ENCODE measurements at regions not wholly inside any gene's neighbourhood (a gene's known extent, or its start where the extent isn't known, plus 50 kb on each side); places are given as distances from the start of the nearest gene placed in this dataset.
"Not testable (repeated sequence)": the region's sequence is repeated elsewhere in the genome, so short reads cannot be mapped to it uniquely, and the experiment has no call there.

DNA sequence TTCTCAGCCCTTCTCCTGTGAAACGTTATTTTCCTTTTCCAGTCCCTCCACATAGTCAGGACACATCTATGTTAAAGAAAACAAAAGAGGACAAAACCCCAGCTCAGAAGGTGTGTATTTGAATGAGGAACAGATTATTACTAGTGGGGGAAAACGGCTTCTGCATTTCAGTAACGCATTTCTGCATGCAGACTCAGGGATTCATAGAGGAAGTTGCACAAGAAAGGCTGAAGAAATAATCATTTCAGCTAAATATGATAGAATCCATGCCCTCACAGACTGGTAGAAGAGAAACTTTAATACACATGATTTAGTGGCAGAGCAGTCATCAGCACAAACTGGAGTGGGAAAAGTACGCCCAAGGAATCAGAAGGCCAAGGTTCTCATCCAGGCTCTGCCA, 270.8 kb upstream of the FGF13 start:
- Histone ChIP-seq H3K4me3 (ENCODE audit: low read depth in 1 of 2, low read length in 2 of 2) (no peak overlapping the region), H3K27ac (ENCODE audit: low read depth, low read length) (no peak overlapping the region), H3K36me3 (ENCODE audit: insufficient read depth, low read length) (no peaks in the 10 kb centered on the region), H3K9ac (ENCODE audit: low read length) (no peak overlapping the region), H3K9me3 (ENCODE audit: low read length) (no peaks in the 10 kb centered on the region), H3K27me3 (ENCODE audit: control insufficient read depth in 1 of 2, insufficient read depth in 2 of 2, low read length in 2 of 2) (no peaks in the 10 kb centered on the region), H3K4me1 (ENCODE audit: insufficient read depth, low read length) (no peaks in the 10 kb centered on the region)

DNA sequence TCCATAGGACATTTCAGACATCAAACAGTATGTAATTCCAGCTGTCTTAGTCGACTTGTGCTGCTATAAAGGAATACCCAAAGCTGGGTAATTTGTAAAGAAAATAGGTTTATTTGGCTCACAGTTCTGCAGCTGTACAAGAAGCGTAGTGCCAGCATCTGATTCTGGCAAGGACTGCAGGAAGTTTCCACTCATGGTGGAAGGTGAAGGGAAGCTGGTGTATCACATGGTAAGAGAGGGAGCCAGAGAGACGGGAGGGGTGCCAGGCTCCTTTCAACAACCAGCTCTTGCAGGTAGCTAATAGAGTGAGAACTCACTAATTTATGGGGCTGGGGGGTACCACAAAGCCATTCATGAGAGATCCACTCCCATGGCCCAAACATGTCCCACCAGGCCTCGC, 253.0 kb upstream of the FGF13 start:
- no peaks in the 10 kb centered on the region for H3K27me3 ChIP-seq (ENCODE audit: control insufficient read depth in 1 of 2, insufficient read depth in 2 of 2, low read length in 2 of 2)

DNA sequence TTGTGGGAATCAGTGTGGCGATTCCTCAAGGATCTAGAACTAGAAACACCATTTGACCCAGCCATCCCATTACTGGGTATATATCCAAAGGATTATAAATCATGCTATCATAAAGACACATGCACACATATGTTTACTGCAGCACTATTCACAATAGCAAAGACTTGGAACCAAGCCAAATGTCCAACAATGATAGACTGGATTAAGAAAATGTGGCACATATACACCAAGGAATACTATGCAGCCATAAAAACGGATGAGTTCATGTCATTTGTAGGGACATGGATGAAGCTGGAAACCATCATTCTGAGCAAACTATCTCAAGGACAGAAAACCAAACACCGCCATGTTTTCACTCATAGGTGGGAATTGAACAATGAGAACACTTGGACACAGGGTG, 250.9 kb upstream of the FGF13 start:
- H3K27ac ChIP-seq (ENCODE audit: low read depth, low read length); H3K9ac ChIP-seq (ENCODE audit: low read length); H3K36me3 ChIP-seq (ENCODE audit: insufficient read depth, low read length); H3K27me3 ChIP-seq (ENCODE audit: control insufficient read depth in 1 of 2, insufficient read depth in 2 of 2, low read length in 2 of 2); H3K9me3 ChIP-seq (ENCODE audit: low read length); H3K4me3 ChIP-seq (ENCODE audit: low read depth in 1 of 2, low read length in 2 of 2); H3K4me1 ChIP-seq (ENCODE audit: insufficient read depth, low read length): not testable (repeated sequence)

More for the DNA sequence above, 253.0 kb upstream of the FGF13 start:
- Histone ChIP-seq H3K9me3 (ENCODE audit: low read length) (no peaks in the 10 kb centered on the region), H3K27ac (ENCODE audit: low read depth, low read length) (no peak overlapping the region), H3K4me3 (ENCODE audit: low read depth in 1 of 2, low read length in 2 of 2) (no peak overlapping the region), H3K4me1 (ENCODE audit: insufficient read depth, low read length) (no peaks in the 10 kb centered on the region), H3K9ac (ENCODE audit: low read length) (no peak overlapping the region), H3K36me3 (ENCODE audit: insufficient read depth, low read length) (no peaks in the 10 kb centered on the region)

DNA sequence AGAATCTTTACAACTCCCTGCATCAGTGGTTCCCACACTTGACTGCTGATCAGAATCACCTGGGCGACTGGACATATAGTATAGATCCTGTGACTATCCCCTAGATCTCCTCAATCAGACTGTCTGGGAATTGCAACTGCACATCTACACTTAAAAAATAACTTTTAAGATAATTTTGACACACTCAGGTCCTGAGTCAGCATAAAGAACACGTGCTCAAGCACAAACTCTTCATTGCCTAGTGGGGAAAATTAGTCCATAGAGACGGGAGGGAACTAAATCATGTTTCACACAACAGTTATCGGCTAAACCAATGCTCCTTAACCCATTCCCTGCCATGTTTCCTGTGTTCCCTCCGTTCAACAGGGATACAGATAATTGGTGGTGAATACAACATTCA, 243.5 kb upstream of the FGF13 start:
- Histone ChIP-seq H3K27ac (ENCODE audit: low read depth, low read length) (no peak overlapping the region), H3K27me3 (ENCODE audit: control insufficient read depth in 1 of 2, insufficient read depth in 2 of 2, low read length in 2 of 2) (no peaks in the 10 kb centered on the region), H3K9ac (ENCODE audit: low read length) (no peak overlapping the region), H3K4me1 (ENCODE audit: insufficient read depth, low read length) (no peaks in the 10 kb centered on the region), H3K36me3 (ENCODE audit: insufficient read depth, low read length) (no peaks in the 10 kb centered on the region), H3K4me3 (ENCODE audit: low read depth in 1 of 2, low read length in 2 of 2) (no peak overlapping the region), H3K9me3 (ENCODE audit: low read length) (no peaks in the 10 kb centered on the region)

DNA sequence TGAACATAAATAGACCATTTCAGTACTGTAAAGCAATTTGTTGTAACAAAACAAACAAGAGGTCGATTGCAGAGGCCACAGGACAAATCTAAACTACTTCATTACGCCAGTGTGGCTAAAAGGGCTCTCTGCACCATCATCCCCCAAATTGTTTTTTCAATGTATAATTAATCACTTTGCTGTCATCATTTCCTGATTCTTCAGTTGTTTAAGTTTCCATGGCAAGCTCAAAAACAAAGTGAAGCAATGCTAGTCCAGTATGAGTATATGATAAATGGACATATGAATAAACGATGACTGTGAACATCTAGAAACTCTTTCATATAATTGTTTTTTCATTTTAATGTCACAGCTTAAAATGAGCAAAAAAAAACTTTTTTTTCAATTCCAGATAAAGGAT, 235.4 kb upstream of the FGF13 start:
- no peak overlapping the region for H3K9ac ChIP-seq (ENCODE audit: low read length)
- no peak overlapping the region for H3K4me3 ChIP-seq (ENCODE audit: low read depth in 1 of 2, low read length in 2 of 2)
- no peaks in the 10 kb centered on the region for H3K27me3 ChIP-seq (ENCODE audit: control insufficient read depth in 1 of 2, insufficient read depth in 2 of 2, low read length in 2 of 2)
- no peaks in the 10 kb centered on the region for H3K9me3 ChIP-seq (ENCODE audit: low read length)
- no peaks in the 10 kb centered on the region for H3K36me3 ChIP-seq (ENCODE audit: insufficient read depth, low read length)
- no peaks in the 10 kb centered on the region for H3K4me1 ChIP-seq (ENCODE audit: insufficient read depth, low read length)
- no peak overlapping the region for H3K27ac ChIP-seq (ENCODE audit: low read depth, low read length)

DNA sequence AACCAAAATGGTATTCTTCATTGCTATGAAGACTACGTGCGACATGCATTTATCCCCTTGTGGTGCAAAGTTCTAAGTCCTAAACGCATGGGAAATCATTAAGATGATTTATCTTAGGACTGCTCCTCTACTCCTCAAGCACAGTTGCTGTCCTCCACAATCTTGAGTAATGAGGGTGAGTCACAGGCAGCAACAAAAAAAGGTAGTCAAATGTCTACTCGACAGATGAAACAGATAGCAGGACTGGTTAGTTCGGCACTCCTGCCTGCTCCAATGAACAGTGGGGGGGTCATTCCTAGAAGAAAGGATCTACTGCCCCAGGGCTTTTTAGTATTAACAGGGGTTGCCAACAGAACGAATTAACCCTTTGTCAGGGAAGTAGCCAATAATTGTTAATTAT, 233.7 kb upstream of the FGF13 start:
- Histone ChIP-seq H3K36me3 (ENCODE audit: insufficient read depth, low read length) (no peaks in the 10 kb centered on the region), H3K27me3 (ENCODE audit: control insufficient read depth in 1 of 2, insufficient read depth in 2 of 2, low read length in 2 of 2) (no peaks in the 10 kb centered on the region), H3K27ac (ENCODE audit: low read depth, low read length) (no peak overlapping the region), H3K9me3 (ENCODE audit: low read length) (no peaks in the 10 kb centered on the region), H3K4me3 (ENCODE audit: low read depth in 1 of 2, low read length in 2 of 2) (no peak overlapping the region), H3K4me1 (ENCODE audit: insufficient read depth, low read length) (no peaks in the 10 kb centered on the region), H3K9ac (ENCODE audit: low read length) (no peak overlapping the region)

DNA sequence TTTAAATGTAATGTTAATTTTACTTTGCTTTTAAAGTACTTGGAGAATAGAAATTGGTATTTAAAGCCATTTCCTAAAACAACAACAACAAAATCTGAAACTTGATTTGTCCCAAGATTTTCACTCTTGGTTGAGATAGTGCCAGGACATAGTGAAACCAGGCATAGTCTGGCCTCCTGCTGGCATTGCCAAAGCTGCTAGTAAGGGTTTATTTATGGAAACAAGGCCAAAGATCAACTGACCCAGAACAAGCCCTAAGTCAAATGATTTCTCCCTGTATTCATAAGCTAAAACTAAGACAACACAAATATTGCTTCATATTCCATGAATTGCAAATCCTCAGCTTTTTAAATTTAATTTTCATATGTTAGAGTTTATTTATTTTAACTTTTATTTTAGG, 227.5 kb upstream of the FGF13 start:
- no peaks in the 10 kb centered on the region for H3K4me1 ChIP-seq (ENCODE audit: insufficient read depth, low read length)
- H3K4me3 ChIP-seq (ENCODE audit: low read depth in 1 of 2, low read length in 2 of 2), result no peak overlapping the region
- no peak overlapping the region for H3K9ac ChIP-seq (ENCODE audit: low read length)
- no peaks in the 10 kb centered on the region for H3K36me3 ChIP-seq (ENCODE audit: insufficient read depth, low read length)
- H3K27ac ChIP-seq (ENCODE audit: low read depth, low read length), result no peak overlapping the region
- H3K9me3 ChIP-seq (ENCODE audit: low read length), result no peaks in the 10 kb centered on the region
- no peaks in the 10 kb centered on the region for H3K27me3 ChIP-seq (ENCODE audit: control insufficient read depth in 1 of 2, insufficient read depth in 2 of 2, low read length in 2 of 2)

DNA sequence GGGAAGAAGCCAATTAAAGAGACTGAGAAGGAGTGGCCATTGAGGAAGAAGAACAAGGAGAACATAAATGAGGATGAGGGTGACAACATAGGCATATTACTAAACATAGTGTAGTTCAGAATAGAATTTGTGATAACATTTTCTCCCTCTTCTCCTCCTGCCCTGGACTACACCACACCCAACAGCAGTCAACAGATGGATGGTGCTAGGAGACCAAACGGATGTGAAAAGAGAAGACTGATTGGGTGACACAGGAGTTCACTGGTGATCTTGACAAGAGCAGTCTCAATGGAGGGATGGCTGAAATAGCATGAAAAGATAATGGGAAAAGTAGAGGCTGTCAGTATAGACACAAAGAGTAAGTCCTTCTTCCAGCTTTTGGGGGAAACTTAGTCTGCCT, 226.5 kb upstream of the FGF13 start:
- H3K27ac ChIP-seq (ENCODE audit: low read depth, low read length), result no peak overlapping the region
- H3K9me3 ChIP-seq (ENCODE audit: low read length), result no peaks in the 10 kb centered on the region
- no peak overlapping the region for H3K9ac ChIP-seq (ENCODE audit: low read length)
- no peaks in the 10 kb centered on the region for H3K4me1 ChIP-seq (ENCODE audit: insufficient read depth, low read length)
- no peaks in the 10 kb centered on the region for H3K27me3 ChIP-seq (ENCODE audit: control insufficient read depth in 1 of 2, insufficient read depth in 2 of 2, low read length in 2 of 2)
- no peak overlapping the region for H3K4me3 ChIP-seq (ENCODE audit: low read depth in 1 of 2, low read length in 2 of 2)
- H3K36me3 ChIP-seq (ENCODE audit: insufficient read depth, low read length), result no peaks in the 10 kb centered on the region

DNA sequence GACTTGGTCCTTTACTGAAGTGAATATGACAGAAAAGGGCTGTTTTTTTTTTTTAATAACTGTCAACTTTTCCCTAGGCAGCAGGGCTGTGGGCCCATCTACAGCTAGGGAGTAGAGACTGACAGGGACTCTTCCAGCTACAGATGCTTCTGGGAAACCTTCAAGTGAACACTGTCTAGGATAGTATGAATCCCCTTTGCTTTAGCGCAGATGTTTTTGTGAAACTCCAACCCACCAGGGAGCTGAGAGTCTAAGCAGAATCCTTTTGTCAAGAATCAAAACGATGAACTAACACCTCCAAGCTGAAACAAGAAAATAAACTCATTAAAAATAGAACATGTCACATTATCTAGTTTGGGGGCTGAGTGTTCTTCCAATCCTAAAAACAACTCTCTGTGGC, 219.7 kb upstream of the FGF13 start:
- H3K9ac ChIP-seq (ENCODE audit: low read length), result no peak overlapping the region
- no peak overlapping the region for H3K4me3 ChIP-seq (ENCODE audit: low read depth in 1 of 2, low read length in 2 of 2)
- H3K4me1 ChIP-seq (ENCODE audit: insufficient read depth, low read length), result no peaks in the 10 kb centered on the region
- H3K9me3 ChIP-seq (ENCODE audit: low read length), result no peaks in the 10 kb centered on the region
- H3K36me3 ChIP-seq (ENCODE audit: insufficient read depth, low read length), result no peaks in the 10 kb centered on the region
- H3K27ac ChIP-seq (ENCODE audit: low read depth, low read length), result no peak overlapping the region
- H3K27me3 ChIP-seq (ENCODE audit: control insufficient read depth in 1 of 2, insufficient read depth in 2 of 2, low read length in 2 of 2), result no peaks in the 10 kb centered on the region

DNA sequence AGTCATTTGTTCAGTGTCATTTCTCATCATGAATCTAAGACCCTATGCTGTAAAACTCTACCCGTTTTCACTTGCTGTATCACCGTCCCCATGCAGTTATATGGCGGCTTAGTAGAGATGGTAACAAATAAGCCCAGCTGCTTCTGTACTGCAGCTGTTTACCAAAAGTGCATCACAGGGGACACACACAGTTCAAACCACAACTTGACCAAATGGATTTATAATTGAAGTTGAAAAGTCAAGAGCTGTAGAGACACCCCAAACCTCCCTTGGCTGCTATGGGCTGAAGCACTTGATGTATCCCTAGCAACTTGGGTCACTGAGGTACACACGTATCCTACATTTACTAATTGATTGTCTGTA, 219.0 kb upstream of the FGF13 start:
- H3K27ac ChIP-seq (ENCODE audit: low read depth, low read length), result no peak overlapping the region
- no peak overlapping the region for H3K4me3 ChIP-seq (ENCODE audit: low read depth in 1 of 2, low read length in 2 of 2)
- H3K27me3 ChIP-seq (ENCODE audit: control insufficient read depth in 1 of 2, insufficient read depth in 2 of 2, low read length in 2 of 2), result no peaks in the 10 kb centered on the region
- no peak overlapping the region for H3K9ac ChIP-seq (ENCODE audit: low read length)
- H3K9me3 ChIP-seq (ENCODE audit: low read length), result no peaks in the 10 kb centered on the region
- no peaks in the 10 kb centered on the region for H3K4me1 ChIP-seq (ENCODE audit: insufficient read depth, low read length)
- H3K36me3 ChIP-seq (ENCODE audit: insufficient read depth, low read length), result no peaks in the 10 kb centered on the region

DNA sequence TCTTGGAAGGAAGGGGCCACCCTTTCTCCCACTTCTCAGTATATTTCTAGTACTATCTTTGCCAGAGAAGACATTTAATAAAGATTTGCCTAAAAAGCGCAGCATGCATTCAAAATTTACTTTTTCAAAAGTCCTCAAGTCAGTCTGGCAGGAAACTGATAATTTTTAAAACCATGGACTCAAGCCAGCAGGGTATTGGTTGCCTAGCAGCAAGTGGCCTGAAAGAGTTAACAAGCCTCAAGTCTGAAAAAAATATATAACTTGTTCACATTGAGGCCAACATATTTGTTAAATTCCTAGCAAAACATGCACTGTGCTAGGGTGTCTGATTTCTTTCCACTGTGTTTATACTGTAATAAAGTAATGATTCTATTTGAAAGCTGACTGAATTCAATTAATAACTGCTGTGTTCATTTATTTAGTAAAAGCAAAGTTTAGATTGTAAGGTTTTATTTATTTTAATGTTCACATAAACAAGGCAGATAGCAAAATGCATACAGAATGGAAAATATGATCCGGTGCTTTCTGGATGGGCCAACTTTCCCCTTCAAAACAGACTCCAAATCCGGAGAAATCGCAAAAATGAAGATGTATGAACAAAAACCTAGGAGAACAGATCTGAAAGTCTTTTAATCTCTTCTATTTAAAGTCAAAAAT, 218.5 kb upstream of the FGF13 start:
- Histone ChIP-seq H3K9me3 (ENCODE audit: low read length) (no peaks in the 10 kb centered on the region), H3K36me3 (ENCODE audit: insufficient read depth, low read length) (no peaks in the 10 kb centered on the region), H3K9ac (ENCODE audit: low read length) (no peak overlapping the region), H3K4me3 (ENCODE audit: low read depth in 1 of 2, low read length in 2 of 2) (no peak overlapping the region), H3K4me1 (ENCODE audit: insufficient read depth, low read length) (no peaks in the 10 kb centered on the region), H3K27me3 (ENCODE audit: control insufficient read depth in 1 of 2, insufficient read depth in 2 of 2, low read length in 2 of 2) (no peaks in the 10 kb centered on the region), H3K27ac (ENCODE audit: low read depth, low read length) (no peak overlapping the region)

DNA sequence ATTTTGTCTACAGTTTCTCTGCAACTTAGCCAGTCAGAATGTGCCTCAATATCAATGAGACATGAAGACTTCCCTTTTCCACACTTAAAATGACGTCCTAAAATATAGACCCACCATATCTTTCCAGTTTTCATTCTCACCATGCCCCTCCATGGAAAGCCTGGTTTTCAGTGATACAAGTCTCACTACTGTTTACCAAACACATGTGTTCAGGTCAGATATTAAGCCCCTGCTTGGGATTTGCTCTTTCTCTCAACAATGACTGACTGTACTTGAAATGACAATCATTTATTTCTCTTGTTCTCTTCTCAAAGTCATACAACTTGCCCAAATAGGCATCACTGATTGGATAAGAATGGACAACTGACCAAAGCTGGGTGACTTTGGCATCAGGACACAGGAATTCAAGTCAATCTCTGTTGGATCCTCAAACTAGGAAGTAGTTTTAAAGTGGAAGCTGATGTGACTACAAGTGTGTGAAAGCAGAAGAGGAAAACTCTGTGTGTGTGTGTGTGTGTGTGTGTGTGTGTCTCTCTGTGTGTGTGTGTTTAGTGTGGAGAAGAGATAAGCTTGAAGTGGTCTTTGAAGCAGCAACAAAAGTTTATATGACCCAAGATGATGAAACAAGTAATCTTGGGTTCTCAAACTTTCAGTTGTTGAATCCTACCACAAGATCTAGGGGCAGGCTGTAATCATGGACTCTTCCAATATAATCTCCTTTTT, 217.4 kb upstream of the FGF13 start:
- H3K27me3 ChIP-seq (ENCODE audit: control insufficient read depth in 1 of 2, insufficient read depth in 2 of 2, low read length in 2 of 2), result no peaks in the 10 kb centered on the region
- H3K4me1 ChIP-seq (ENCODE audit: insufficient read depth, low read length), result no peaks in the 10 kb centered on the region
- H3K9ac ChIP-seq (ENCODE audit: low read length), result no peak overlapping the region
- H3K4me3 ChIP-seq (ENCODE audit: low read depth in 1 of 2, low read length in 2 of 2), result no peak overlapping the region
- no peak overlapping the region for H3K27ac ChIP-seq (ENCODE audit: low read depth, low read length)
- no peaks in the 10 kb centered on the region for H3K9me3 ChIP-seq (ENCODE audit: low read length)
- no peaks in the 10 kb centered on the region for H3K36me3 ChIP-seq (ENCODE audit: insufficient read depth, low read length)

Measured in muscle layer of colon (tissue), 2 donors.